HCT116 (cell line): ENCODE measurements at regions not wholly inside any gene's neighbourhood (a gene's known extent, or its start where the extent isn't known, plus 50 kb on each side); places are given as distances from the start of the nearest gene placed in this dataset.

ENCODE experiments used
- ATAC-seq: fragments of 200-7000 bp; cut with Tn5 transposase; 2 replicates; pipeline ENCODE4 v1.9.1; 2020; ENCODE audit warnings: mild to moderate bottlenecking, moderate library complexity
- BruUV-seq: library from RNA; stranded (reverse); fragments of 400-500 nt; replicated peaks from 2 replicates; lab custom pipeline; 2021; lab: Mats Ljungman, UMichigan
- CTCF ChIA-PET: fragments of 300-600 bp; sonication (Branson Sonifier 250); formaldehyde crosslinking; loops from one replicate; lab custom pipeline; 2021; ENCODE audit warnings: antibody characterized with exemption; lab: Charles Lee
- POLR2A ChIA-PET: fragments of 300-600, 350-600 bp; sonication (Branson Sonifier 250); formaldehyde crosslinking; loops from one replicate; lab custom pipeline; 2021; ENCODE audit warnings: antibody characterized with exemption; lab: Charles Lee
- RAD21 ChIA-PET, 2 experiments: fragments of 300-600 bp; sonication (Branson Sonifier 250); formaldehyde crosslinking; loops; one replicate each; lab custom pipeline; 2023; ENCODE audit warnings: low total read pairs in 2 of 2; ENCODE audit not compliant: uncharacterized antibody in 2 of 2, unreplicated experiment in 2 of 2, low non-redundant PET in 1 of 2; lab: Charles Lee
- DNase-seq: peaks from one replicate; pipeline ENCODE4 v3.0.0-alpha.2; 2010; ENCODE audit warnings: low read depth, low spot score
- H2AFZ ChIP-seq: fragments of 200-600 bp; shearing (Covaris generic), sonication (generic); 2 replicates; pipeline ENCODE4 v1.6.1; 2017; ENCODE audit warnings: low read depth, mixed run types, mixed read lengths, antibody characterized with exemption, low read length; ENCODE audit not compliant: poor library complexity, severe bottlenecking
- H3K27ac ChIP-seq: 2 replicates; pipeline ENCODE4 v1.5.1; 2012; ENCODE audit warnings: low read depth, low read length
- H3K27me3 ChIP-seq: fragments of 200-600 bp; sonication (generic); 2 replicates; pipeline ENCODE4 v1.6.1; 2016; ENCODE audit warnings: mixed run types, low read length, mixed read lengths; ENCODE audit not compliant: insufficient read depth
- H3K36me3 ChIP-seq, 2 experiments: fragments of 200-500 bp in 1 of 2; fragments of 200-600 bp in 1 of 2; sonication (Bioruptor generic) in 1 of 2; sonication (generic) in 1 of 2; 2 replicates each; pipeline versions ENCODE4 v1.5.1 to v1.6.1; 2014 to 2016; ENCODE audit warnings: low read length in 2 of 2, inconsistent platforms in 1 of 2, mixed read lengths in 1 of 2, mixed run types in 1 of 2; ENCODE audit not compliant: insufficient read depth in 2 of 2, control insufficient read depth in 1 of 2
- H3K4me1 ChIP-seq, 2 experiments: fragments of 200-600 bp in 1 of 2; sonication (generic) in 1 of 2; 2 replicates each; pipeline versions ENCODE4 v1.5.1 to v1.6.1; 2012 to 2017; ENCODE audit warnings: low read length in 2 of 2, inconsistent platforms in 1 of 2, mild to moderate bottlenecking in 1 of 2, mixed read lengths in 1 of 2, mixed run types in 1 of 2, moderate library complexity in 1 of 2; ENCODE audit not compliant: insufficient read depth in 2 of 2, control insufficient read depth in 1 of 2
- H3K4me2 ChIP-seq: fragments of 200-600 bp; sonication (generic); 2 replicates; pipeline ENCODE4 v1.6.1; 2017; ENCODE audit warnings: mixed run types, low read length, mixed read lengths
- H3K4me3 ChIP-seq, 2 experiments: fragments of 200-600 bp in 1 of 2; sonication (generic) in 1 of 2; replicated peaks in 1 of 2; 2 replicates each; pipeline ENCODE4 v1.5.1; 2011 to 2016; ENCODE audit warnings: low read length in 2 of 2, control low read depth in 1 of 2, low read depth in 1 of 2, mild to moderate bottlenecking in 1 of 2, mixed read lengths in 1 of 2, mixed run types in 1 of 2
- H3K79me2 ChIP-seq: fragments of 200-600 bp; sonication (generic); 2 replicates; pipeline ENCODE4 v1.6.1; 2017; ENCODE audit warnings: mild to moderate bottlenecking, mixed run types, low read length, moderate library complexity, mixed read lengths; ENCODE audit not compliant: insufficient read depth
- H3K9ac ChIP-seq: fragments of 200-600 bp; sonication (generic); 2 replicates; pipeline ENCODE4 v1.6.1; 2016; ENCODE audit warnings: low read length, mixed read lengths
- H3K9me2 ChIP-seq: fragments of 200-600 bp; sonication (generic), shearing (Covaris generic); 2 replicates; pipeline ENCODE4 v1.6.1; 2017; ENCODE audit warnings: mixed run types, mild to moderate bottlenecking, moderate library complexity; ENCODE audit not compliant: insufficient read depth
- H3K9me3 ChIP-seq, 2 experiments: fragments of 200-500 bp in 1 of 2; fragments of 200-600 bp in 1 of 2; sonication (Bioruptor generic) in 1 of 2; sonication (generic) in 1 of 2; 2 replicates each; pipeline ENCODE4 v1.6.1; 2014 to 2017; ENCODE audit warnings: low read length in 2 of 2, mixed read lengths in 2 of 2, inconsistent platforms in 1 of 2, low read depth in 1 of 2, mild to moderate bottlenecking in 1 of 2, mixed run types in 1 of 2, moderate library complexity in 1 of 2; ENCODE audit not compliant: control insufficient read depth in 1 of 2, insufficient read depth in 1 of 2
- H4K20me1 ChIP-seq: fragments of 200-600 bp; sonication (generic), shearing (Covaris generic); 2 replicates; pipeline ENCODE4 v1.6.1; 2017; ENCODE audit warnings: mixed run types, mild to moderate bottlenecking, moderate library complexity; ENCODE audit not compliant: insufficient read depth
- CEBPB ChIP-seq: IDR thresholded peaks from 2 replicates; pipeline ENCODE4 v1.6.1; 2012; ENCODE audit warnings: low read depth
- CTCF ChIP-seq, 3 experiments: fragments of 200-600 bp in 1 of 3; sonication (generic) in 1 of 3; IDR thresholded peaks in 2 of 3; conservative IDR thresholded peaks in 1 of 3; 2 replicates each; pipeline ENCODE4 v1.5.1; 2012 to 2017; ENCODE audit warnings: low read depth in 2 of 3, low read length in 2 of 3, antibody characterized with exemption in 1 of 3, borderline replicate concordance in 1 of 3, control low read depth in 1 of 3, mild to moderate bottlenecking in 1 of 3, mixed read lengths in 1 of 3, mixed run types in 1 of 3, moderate library complexity in 1 of 3; ENCODE audit not compliant: insufficient read depth in 1 of 3
- ELF1 ChIP-seq: IDR thresholded peaks from 2 replicates; pipeline ENCODE4 v1.6.1; 2012; ENCODE audit warnings: low read depth, borderline replicate concordance
- EZH2phosphoT487 ChIP-seq: fragments of 200-600 bp; IDR thresholded peaks from 2 replicates; pipeline ENCODE4 v1.6.1; 2018; ENCODE audit warnings: antibody characterized with exemption, borderline replicate concordance
- JUND ChIP-seq: IDR thresholded peaks from 2 replicates; pipeline ENCODE4 v1.6.1; 2012
- POLR2A ChIP-seq: IDR thresholded peaks from 2 replicates; pipeline ENCODE4 v1.7.0; 2011; ENCODE audit warnings: borderline replicate concordance; ENCODE audit not compliant: insufficient read depth, insufficient read length; ENCODE audit errors: extremely low read depth
- REST ChIP-seq: IDR thresholded peaks from 2 replicates; pipeline ENCODE4 v1.6.1; 2012; ENCODE audit warnings: low read depth
- SIN3A ChIP-seq: IDR thresholded peaks from 2 replicates; pipeline ENCODE4 v1.6.1; 2012; ENCODE audit warnings: low read depth
- SRF ChIP-seq: IDR thresholded peaks from 2 replicates; pipeline ENCODE4 v1.6.1; 2012; ENCODE audit warnings: low read depth
- YY1 ChIP-seq: IDR thresholded peaks from 2 replicates; pipeline ENCODE4 v1.6.1; 2011; ENCODE audit warnings: low read length, low read depth, moderate library complexity, mild to moderate bottlenecking; ENCODE audit not compliant: insufficient replicate concordance; ENCODE audit errors: extremely low read depth
- ZNF274 ChIP-seq: fragments of 200-500 bp; sonication (Bioruptor generic); IDR thresholded peaks from 2 replicates; pipeline ENCODE4 v1.6.1; 2014; ENCODE audit warnings: mild to moderate bottlenecking, low read depth, low read length, inconsistent platforms
- intact Hi-C: fragments of 100-400 bp; cut with micrococcal nuclease; formaldehyde crosslinking; loops from 2 replicates; pipeline ENCODE4 v1.10.0; 2022

GRCh38 chr21:41012425-41012824, 155.5 kb upstream of the BACE2 start:
- Histone ChIP-seq H3K4me1 (no peaks in the 10 kb centered on the region), H3K4me2 (no peak overlapping the region), H3K9me3 (peaks cover 0 to 19% of the 10 kb centered on the region in 2 experiments; a peak in 2 of 4 replicates), H3K36me3 (no peaks in the 10 kb centered on the region), H3K9me2 (no peaks in the 10 kb centered on the region), H3K79me2 (no peaks in the 10 kb centered on the region), H3K27me3 (no peaks in the 10 kb centered on the region), H3K27ac (no peak overlapping the region), H2AFZ (no peak overlapping the region), H3K4me3 (no peak overlapping the region), H3K9ac (no peak overlapping the region), H4K20me1 (no peaks in the 10 kb centered on the region)
- BruUV-seq, result no TSS peak
- TF ChIP-seq YY1 (no peak), ELF1 (no peak), CTCF (IDR thresholded peaks at IDR 0.05 in 2 of 3, conservative IDR thresholded peaks at IDR 0.05 in 1 of 3; ENCODE audit: borderline replicate concordance in 1 of 3, insufficient read depth in 1 of 3, low read depth in 2 of 3, low read length in 2 of 3) (no peak), JUND (no peak), EZH2phosphoT487 (no peak), ZNF274 (no peak), POLR2A (no peak)
- RAD21 ChIA-PET, result no interaction called here
- DNase-seq (no peak), ATAC-seq (no peak)
- CTCF ChIA-PET, result no interaction called here
- intact Hi-C loops, result no loop called here
- POLR2A ChIA-PET, result no interaction called here

- intact Hi-C loops, result no loop called here
- Histone ChIP-seq H3K4me1 (no peaks in the 10 kb centered on the region), H3K79me2 (no peaks in the 10 kb centered on the region), H3K27me3 (no peaks in the 10 kb centered on the region), H3K4me3 (no peak overlapping the region)
- POLR2A ChIA-PET, result no interaction called here
- RAD21 ChIA-PET, result no interaction called here
- ATAC-seq, result no peak
- no peak for TF ChIP-seq CEBPB
- TF ChIP-seq JUND, result no peak
- no peak for TF ChIP-seq YY1
- no peak for TF ChIP-seq SRF
- no peak for TF ChIP-seq REST
- TF ChIP-seq SIN3A, result no peak
- TF ChIP-seq, all 23 proteins: peak for 0
- Histone ChIP-seq H3K27ac (no peak overlapping the region), H4K20me1 (no peaks in the 10 kb centered on the region), H3K9me2 (no peaks in the 10 kb centered on the region), H3K9ac (no peak overlapping the region), H3K9me3 (peaks cover 0 to 12% of the 10 kb centered on the region in 2 experiments; a peak in 2 of 4 replicates), H2AFZ (no peak overlapping the region), H3K36me3 (no peaks in the 10 kb centered on the region), H3K4me2 (no peak overlapping the region)
- CTCF ChIA-PET, result no interaction called here
- BruUV-seq, result no TSS peak
- no peak for DNase-seq
Observed at GRCh38 chr21:41016472-41016871, 151.5 kb upstream of the BACE2 start.
